HCT116 (cell line): ENCODE measurements at regions not wholly inside any gene's neighbourhood (a gene's known extent, or its start where the extent isn't known, plus 50 kb on each side); places are given as distances from the start of the nearest gene placed in this dataset.

Experiments
- ATAC-seq: fragments of 200-7000 bp; cut with Tn5 transposase; 2 replicates; pipeline ENCODE4 v1.9.1; 2020; ENCODE audit warnings: mild to moderate bottlenecking, moderate library complexity
- BruUV-seq: library from RNA; stranded (reverse); fragments of 400-500 nt; replicated peaks from 2 replicates; lab custom pipeline; 2021; lab: Mats Ljungman, UMichigan
- CTCF ChIA-PET: fragments of 300-600 bp; sonication (Branson Sonifier 250); formaldehyde crosslinking; loops from one replicate; lab custom pipeline; 2021; ENCODE audit warnings: antibody characterized with exemption; lab: Charles Lee
- POLR2A ChIA-PET: fragments of 300-600, 350-600 bp; sonication (Branson Sonifier 250); formaldehyde crosslinking; loops from one replicate; lab custom pipeline; 2021; ENCODE audit warnings: antibody characterized with exemption; lab: Charles Lee
- RAD21 ChIA-PET, 2 experiments: fragments of 300-600 bp; sonication (Branson Sonifier 250); formaldehyde crosslinking; loops; one replicate each; lab custom pipeline; 2023; ENCODE audit warnings: low total read pairs in 2 of 2; ENCODE audit not compliant: uncharacterized antibody in 2 of 2, unreplicated experiment in 2 of 2, low non-redundant PET in 1 of 2; lab: Charles Lee
- DNase-seq: peaks from one replicate; pipeline ENCODE4 v3.0.0-alpha.2; 2010; ENCODE audit warnings: low read depth, low spot score
- H2AFZ ChIP-seq: fragments of 200-600 bp; shearing (Covaris generic), sonication (generic); 2 replicates; pipeline ENCODE4 v1.6.1; 2017; ENCODE audit warnings: low read depth, mixed run types, mixed read lengths, antibody characterized with exemption, low read length; ENCODE audit not compliant: poor library complexity, severe bottlenecking
- H3K27ac ChIP-seq: 2 replicates; pipeline ENCODE4 v1.5.1; 2012; ENCODE audit warnings: low read depth, low read length
- H3K27me3 ChIP-seq: fragments of 200-600 bp; sonication (generic); 2 replicates; pipeline ENCODE4 v1.6.1; 2016; ENCODE audit warnings: mixed run types, low read length, mixed read lengths; ENCODE audit not compliant: insufficient read depth
- H3K36me3 ChIP-seq, 2 experiments: fragments of 200-500 bp in 1 of 2; fragments of 200-600 bp in 1 of 2; sonication (Bioruptor generic) in 1 of 2; sonication (generic) in 1 of 2; 2 replicates each; pipeline versions ENCODE4 v1.5.1 to v1.6.1; 2014 to 2016; ENCODE audit warnings: low read length in 2 of 2, inconsistent platforms in 1 of 2, mixed read lengths in 1 of 2, mixed run types in 1 of 2; ENCODE audit not compliant: insufficient read depth in 2 of 2, control insufficient read depth in 1 of 2
- H3K4me1 ChIP-seq, 2 experiments: fragments of 200-600 bp in 1 of 2; sonication (generic) in 1 of 2; 2 replicates each; pipeline versions ENCODE4 v1.5.1 to v1.6.1; 2012 to 2017; ENCODE audit warnings: low read length in 2 of 2, inconsistent platforms in 1 of 2, mild to moderate bottlenecking in 1 of 2, mixed read lengths in 1 of 2, mixed run types in 1 of 2, moderate library complexity in 1 of 2; ENCODE audit not compliant: insufficient read depth in 2 of 2, control insufficient read depth in 1 of 2
- H3K4me2 ChIP-seq: fragments of 200-600 bp; sonication (generic); 2 replicates; pipeline ENCODE4 v1.6.1; 2017; ENCODE audit warnings: mixed run types, low read length, mixed read lengths
- H3K4me3 ChIP-seq, 2 experiments: fragments of 200-600 bp in 1 of 2; sonication (generic) in 1 of 2; replicated peaks in 1 of 2; 2 replicates each; pipeline ENCODE4 v1.5.1; 2011 to 2016; ENCODE audit warnings: low read length in 2 of 2, control low read depth in 1 of 2, low read depth in 1 of 2, mild to moderate bottlenecking in 1 of 2, mixed read lengths in 1 of 2, mixed run types in 1 of 2
- H3K79me2 ChIP-seq: fragments of 200-600 bp; sonication (generic); 2 replicates; pipeline ENCODE4 v1.6.1; 2017; ENCODE audit warnings: mild to moderate bottlenecking, mixed run types, low read length, moderate library complexity, mixed read lengths; ENCODE audit not compliant: insufficient read depth
- H3K9ac ChIP-seq: fragments of 200-600 bp; sonication (generic); 2 replicates; pipeline ENCODE4 v1.6.1; 2016; ENCODE audit warnings: low read length, mixed read lengths
- H3K9me2 ChIP-seq: fragments of 200-600 bp; sonication (generic), shearing (Covaris generic); 2 replicates; pipeline ENCODE4 v1.6.1; 2017; ENCODE audit warnings: mixed run types, mild to moderate bottlenecking, moderate library complexity; ENCODE audit not compliant: insufficient read depth
- H3K9me3 ChIP-seq, 2 experiments: fragments of 200-500 bp in 1 of 2; fragments of 200-600 bp in 1 of 2; sonication (Bioruptor generic) in 1 of 2; sonication (generic) in 1 of 2; 2 replicates each; pipeline ENCODE4 v1.6.1; 2014 to 2017; ENCODE audit warnings: low read length in 2 of 2, mixed read lengths in 2 of 2, inconsistent platforms in 1 of 2, low read depth in 1 of 2, mild to moderate bottlenecking in 1 of 2, mixed run types in 1 of 2, moderate library complexity in 1 of 2; ENCODE audit not compliant: control insufficient read depth in 1 of 2, insufficient read depth in 1 of 2
- H4K20me1 ChIP-seq: fragments of 200-600 bp; sonication (generic), shearing (Covaris generic); 2 replicates; pipeline ENCODE4 v1.6.1; 2017; ENCODE audit warnings: mixed run types, mild to moderate bottlenecking, moderate library complexity; ENCODE audit not compliant: insufficient read depth
- ATF3 ChIP-seq: IDR thresholded peaks from 2 replicates; pipeline ENCODE4 v1.6.1; 2012
- CBX3 ChIP-seq: IDR thresholded peaks from 2 replicates; pipeline ENCODE4 v1.6.1; 2012; ENCODE audit warnings: low read depth
- CEBPB ChIP-seq: IDR thresholded peaks from 2 replicates; pipeline ENCODE4 v1.6.1; 2012; ENCODE audit warnings: low read depth
- CTCF ChIP-seq, 3 experiments: fragments of 200-600 bp in 1 of 3; sonication (generic) in 1 of 3; IDR thresholded peaks in 2 of 3; conservative IDR thresholded peaks in 1 of 3; 2 replicates each; pipeline ENCODE4 v1.5.1; 2012 to 2017; ENCODE audit warnings: low read depth in 2 of 3, low read length in 2 of 3, antibody characterized with exemption in 1 of 3, borderline replicate concordance in 1 of 3, control low read depth in 1 of 3, mild to moderate bottlenecking in 1 of 3, mixed read lengths in 1 of 3, mixed run types in 1 of 3, moderate library complexity in 1 of 3; ENCODE audit not compliant: insufficient read depth in 1 of 3
- EGR1 ChIP-seq: IDR thresholded peaks from 2 replicates; pipeline ENCODE4 v1.6.1; 2012; ENCODE audit warnings: low read depth
- ELF1 ChIP-seq: IDR thresholded peaks from 2 replicates; pipeline ENCODE4 v1.6.1; 2012; ENCODE audit warnings: low read depth, borderline replicate concordance
- EZH2 ChIP-seq: fragments of 200-600 bp; sonication (generic); IDR thresholded peaks from 2 replicates; pipeline ENCODE4 v1.6.1; 2017; ENCODE audit warnings: antibody characterized with exemption, mixed run types
- EZH2phosphoT487 ChIP-seq: fragments of 200-600 bp; IDR thresholded peaks from 2 replicates; pipeline ENCODE4 v1.6.1; 2018; ENCODE audit warnings: antibody characterized with exemption, borderline replicate concordance
- FOSL1 ChIP-seq: IDR thresholded peaks from 2 replicates; pipeline ENCODE4 v1.6.1; 2012; ENCODE audit warnings: low read depth
- JUND ChIP-seq: IDR thresholded peaks from 2 replicates; pipeline ENCODE4 v1.6.1; 2012
- POLR2A ChIP-seq: IDR thresholded peaks from 2 replicates; pipeline ENCODE4 v1.7.0; 2011; ENCODE audit warnings: borderline replicate concordance; ENCODE audit not compliant: insufficient read depth, insufficient read length; ENCODE audit errors: extremely low read depth
- POLR2AphosphoS5 ChIP-seq: IDR thresholded peaks from 2 replicates; pipeline ENCODE4 v1.6.1; 2011; ENCODE audit warnings: mild to moderate bottlenecking, low read depth, low read length, moderate library complexity
- RAD21 ChIP-seq: IDR thresholded peaks from 2 replicates; pipeline ENCODE4 v1.6.1; 2012; ENCODE audit warnings: low read depth, mild to moderate bottlenecking
- REST ChIP-seq: IDR thresholded peaks from 2 replicates; pipeline ENCODE4 v1.6.1; 2012; ENCODE audit warnings: low read depth
- SIN3A ChIP-seq: IDR thresholded peaks from 2 replicates; pipeline ENCODE4 v1.6.1; 2012; ENCODE audit warnings: low read depth
- SRF ChIP-seq: IDR thresholded peaks from 2 replicates; pipeline ENCODE4 v1.6.1; 2012; ENCODE audit warnings: low read depth
- TCF7L2 ChIP-seq: IDR thresholded peaks from 2 replicates; pipeline ENCODE4 v1.7.0; 2011; ENCODE audit warnings: borderline replicate concordance, inconsistent platforms; ENCODE audit not compliant: insufficient read depth, insufficient read length; ENCODE audit errors: extremely low read depth
- ZBTB33 ChIP-seq: IDR thresholded peaks from 2 replicates; pipeline ENCODE4 v1.6.1; 2011; ENCODE audit warnings: mild to moderate bottlenecking, low read length, moderate library complexity; ENCODE audit not compliant: insufficient replicate concordance; ENCODE audit errors: extremely low read depth
- ZFX ChIP-seq: fragments of 450-650 bp; IDR thresholded peaks from 2 replicates; pipeline ENCODE4 v1.6.1; 2017
- ZNF274 ChIP-seq: fragments of 200-500 bp; sonication (Bioruptor generic); IDR thresholded peaks from 2 replicates; pipeline ENCODE4 v1.6.1; 2014; ENCODE audit warnings: mild to moderate bottlenecking, low read depth, low read length, inconsistent platforms
- intact Hi-C: fragments of 100-400 bp; cut with micrococcal nuclease; formaldehyde crosslinking; loops from 2 replicates; pipeline ENCODE4 v1.10.0; 2022

GRCh38 chr11:24043842-24044241 is 453.0 kb upstream of the LUZP2 start:
- ATAC-seq (no peak), DNase-seq (no peak)
- ChIA-PET RAD21 (no interaction called here), CTCF (no interaction called here), POLR2A (no interaction called here)
- Histone ChIP-seq H3K9ac (no peak overlapping the region), H3K4me1 (no peaks in the 10 kb centered on the region), H3K36me3 (no peaks in the 10 kb centered on the region), H2AFZ (no peak overlapping the region), H3K79me2 (no peaks in the 10 kb centered on the region), H3K4me3 (no peak overlapping the region), H3K27ac (no peak overlapping the region), H3K4me2 (no peak overlapping the region), H3K9me3 (peaks cover 0 to 17% of the 10 kb centered on the region in 2 experiments; a peak in 3 of 4 replicates), H3K9me2 (no peaks in the 10 kb centered on the region), H4K20me1 (no peaks in the 10 kb centered on the region), H3K27me3 (no peaks in the 10 kb centered on the region)
- BruUV-seq = no TSS peak
- TF ChIP-seq SRF = no peak
- TF ChIP-seq ZBTB33 = no peak
- TF ChIP-seq EGR1 = no peak
- TF ChIP-seq TCF7L2 = no peak
- no peak for TF ChIP-seq EZH2phosphoT487
- TF ChIP-seq EZH2 = no peak
- TF ChIP-seq POLR2A = no peak
- no peak for TF ChIP-seq CTCF (IDR thresholded peaks at IDR 0.05 in 2 of 3, conservative IDR thresholded peaks at IDR 0.05 in 1 of 3; ENCODE audit: borderline replicate concordance in 1 of 3, insufficient read depth in 1 of 3, low read depth in 2 of 3, low read length in 2 of 3)
- no peak for TF ChIP-seq ELF1
- no peak for TF ChIP-seq FOSL1
- no peak for TF ChIP-seq CBX3
- no peak for TF ChIP-seq POLR2AphosphoS5
- TF ChIP-seq SIN3A = no peak
- TF ChIP-seq JUND = no peak
- TF ChIP-seq CEBPB = no peak
- no peak for TF ChIP-seq RAD21
- no peak for TF ChIP-seq ATF3
- no peak for TF ChIP-seq REST
- no peak for TF ChIP-seq ZFX
- no peak for TF ChIP-seq ZNF274
- intact Hi-C loops = no loop called here
